ENCODE measurements at regions not wholly inside any gene's neighbourhood (a gene's known extent, or its start where the extent isn't known, plus 50 kb on each side); places are given as distances from the start of the nearest gene placed in this dataset.

- Histone ChIP-seq H3K36me3 (replicated peaks; ENCODE audit: control insufficient read depth, insufficient read depth, low read length) (no peaks in the 10 kb centered on the region), H3K4me3 (ENCODE audit: insufficient read depth, low read depth, low read length) (no peak overlapping the region), H3K27me3 (ENCODE audit: control insufficient read depth, insufficient read depth, low read length) (no peaks in the 10 kb centered on the region)
- DNase-seq, result no peak
These were observed 211.6 kb upstream of the MMADHC start for GRCh38 chr2:149799013-149799705.

DNA sequence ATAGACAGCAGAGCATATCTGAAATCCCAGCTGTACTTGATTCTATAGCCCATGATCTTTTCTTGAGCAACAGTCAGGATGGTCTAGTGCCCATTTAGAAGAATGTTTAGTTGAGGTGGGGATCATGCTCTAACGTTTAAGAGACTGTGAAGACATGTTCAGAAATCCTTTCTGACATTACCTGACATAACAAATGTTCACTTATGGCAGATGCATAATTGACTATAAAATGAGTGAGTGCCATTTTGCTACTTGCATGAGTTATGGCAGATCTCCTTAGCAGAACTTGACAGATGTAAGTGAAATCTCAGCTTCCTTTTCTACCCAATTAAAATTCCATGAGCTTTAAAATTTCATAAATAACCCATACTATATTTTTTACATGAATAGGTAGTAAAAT is 209.5 kb upstream of the MMADHC start:
- H3K36me3 ChIP-seq (replicated peaks; ENCODE audit: control insufficient read depth, insufficient read depth, low read length), result no peaks in the 10 kb centered on the region
- no peak overlapping the region for H3K4me3 ChIP-seq (ENCODE audit: insufficient read depth, low read depth, low read length)
- DNase-seq, result no peak
- no peaks in the 10 kb centered on the region for H3K27me3 ChIP-seq (ENCODE audit: control insufficient read depth, insufficient read depth, low read length)

- Histone ChIP-seq H3K27me3 (ENCODE audit: control insufficient read depth, insufficient read depth, low read length) (no peaks in the 10 kb centered on the region), H3K4me3 (ENCODE audit: insufficient read depth, low read depth, low read length) (no peak overlapping the region), H3K36me3 (replicated peaks; ENCODE audit: control insufficient read depth, insufficient read depth, low read length) (no peaks in the 10 kb centered on the region)
- DNase-seq, result no peak
These were observed 202.0 kb upstream of the MMADHC start for GRCh38 chr2:149789549-149789948.

DNA sequence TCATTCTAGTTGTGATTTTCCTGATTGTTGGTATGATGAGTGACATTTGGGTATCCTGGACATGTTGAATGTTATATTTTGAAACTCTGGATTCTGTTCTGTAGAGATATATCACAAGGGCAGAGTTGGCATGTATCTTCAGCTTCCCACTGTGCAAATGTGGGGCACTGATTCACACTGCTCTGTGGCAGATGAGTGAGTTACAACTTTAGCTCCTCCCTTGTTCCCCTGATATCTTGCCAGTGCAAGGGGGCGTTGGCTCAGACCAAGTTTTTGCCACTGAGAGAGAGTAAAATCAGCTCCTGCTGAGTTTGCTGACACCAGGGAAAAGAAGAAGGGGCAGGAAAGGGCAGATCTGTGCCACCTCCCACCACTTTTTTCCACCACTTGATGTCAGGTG is 199.6 kb upstream of the MMADHC start:
- Histone ChIP-seq H3K36me3 (replicated peaks; ENCODE audit: control insufficient read depth, insufficient read depth, low read length) (no peaks in the 10 kb centered on the region), H3K4me3 (ENCODE audit: insufficient read depth, low read depth, low read length) (no peak overlapping the region), H3K27me3 (ENCODE audit: control insufficient read depth, insufficient read depth, low read length) (no peaks in the 10 kb centered on the region)
- no peak for DNase-seq

GRCh38 chr2:149783284-149783683 is 195.7 kb upstream of the MMADHC start:
- DNase-seq, result no peak
- Histone ChIP-seq H3K27me3 (ENCODE audit: control insufficient read depth, insufficient read depth, low read length) (no peaks in the 10 kb centered on the region), H3K36me3 (replicated peaks; ENCODE audit: control insufficient read depth, insufficient read depth, low read length) (no peaks in the 10 kb centered on the region), H3K4me3 (ENCODE audit: insufficient read depth, low read depth, low read length) (no peak overlapping the region)

- Histone ChIP-seq H3K36me3 (replicated peaks; ENCODE audit: control insufficient read depth, insufficient read depth, low read length) (no peaks in the 10 kb centered on the region), H3K4me3 (ENCODE audit: insufficient read depth, low read depth, low read length) (no peak overlapping the region), H3K27me3 (ENCODE audit: control insufficient read depth, insufficient read depth, low read length) (no peaks in the 10 kb centered on the region)
- DNase-seq, result no peak
These were observed 195.0 kb upstream of the MMADHC start for GRCh38 chr2:149782572-149782971.

- H3K27me3 ChIP-seq (ENCODE audit: control insufficient read depth, insufficient read depth, low read length), result no peaks in the 10 kb centered on the region
- H3K4me3 ChIP-seq (ENCODE audit: insufficient read depth, low read depth, low read length), result no peak overlapping the region
- H3K36me3 ChIP-seq (replicated peaks; ENCODE audit: control insufficient read depth, insufficient read depth, low read length), result no peaks in the 10 kb centered on the region
- DNase-seq, result no peak
These were observed 193.8 kb upstream of the MMADHC start for GRCh38 chr2:149781263-149781808.

GRCh38 chr2:149773006-149773405 is 185.4 kb upstream of the MMADHC start:
- Histone ChIP-seq H3K36me3 (replicated peaks; ENCODE audit: control insufficient read depth, insufficient read depth, low read length) (no peaks in the 10 kb centered on the region), H3K4me3 (ENCODE audit: insufficient read depth, low read depth, low read length) (no peak overlapping the region), H3K27me3 (ENCODE audit: control insufficient read depth, insufficient read depth, low read length) (no peaks in the 10 kb centered on the region)
- DNase-seq, result no peak

GRCh38 chr2:149768320-149768799 is 180.8 kb upstream of the MMADHC start:
- DNase-seq, result no peak
- Histone ChIP-seq H3K36me3 (replicated peaks; ENCODE audit: control insufficient read depth, insufficient read depth, low read length) (no peaks in the 10 kb centered on the region), H3K27me3 (ENCODE audit: control insufficient read depth, insufficient read depth, low read length) (no peaks in the 10 kb centered on the region)

DNA sequence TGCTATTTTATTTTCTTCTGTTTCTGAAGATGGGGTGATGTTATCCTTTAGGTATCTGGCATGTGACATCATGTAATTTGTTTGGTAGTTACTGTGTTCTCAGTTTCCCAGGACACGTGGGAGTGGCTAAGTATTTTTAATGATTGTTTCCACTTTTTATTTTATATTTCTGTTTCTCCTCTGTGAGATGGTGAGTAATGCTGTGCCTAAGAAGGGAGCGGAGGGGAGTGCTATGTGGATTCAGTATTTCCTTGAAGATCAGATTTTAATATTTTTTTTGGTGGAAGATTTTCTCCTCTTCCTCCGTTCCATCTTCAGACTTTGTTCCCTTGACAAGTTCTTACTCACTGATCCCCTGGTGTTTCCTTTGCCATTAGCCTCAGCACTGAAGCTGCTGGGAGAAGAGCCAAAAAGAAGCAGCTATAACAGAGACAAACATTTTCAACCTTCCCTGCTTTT is 180.0 kb upstream of the MMADHC start:
- no peaks in the 10 kb centered on the region for H3K27me3 ChIP-seq (ENCODE audit: control insufficient read depth, insufficient read depth, low read length)
- no peaks in the 10 kb centered on the region for H3K36me3 ChIP-seq (replicated peaks; ENCODE audit: control insufficient read depth, insufficient read depth, low read length)
- no peak for DNase-seq
- no peak overlapping the region for H3K4me3 ChIP-seq (ENCODE audit: insufficient read depth, low read depth, low read length)

More at GRCh38 chr2:149768320-149768799, 180.8 kb upstream of the MMADHC start:
- H3K4me3 ChIP-seq (ENCODE audit: insufficient read depth, low read depth, low read length), result no peak overlapping the region

DNA sequence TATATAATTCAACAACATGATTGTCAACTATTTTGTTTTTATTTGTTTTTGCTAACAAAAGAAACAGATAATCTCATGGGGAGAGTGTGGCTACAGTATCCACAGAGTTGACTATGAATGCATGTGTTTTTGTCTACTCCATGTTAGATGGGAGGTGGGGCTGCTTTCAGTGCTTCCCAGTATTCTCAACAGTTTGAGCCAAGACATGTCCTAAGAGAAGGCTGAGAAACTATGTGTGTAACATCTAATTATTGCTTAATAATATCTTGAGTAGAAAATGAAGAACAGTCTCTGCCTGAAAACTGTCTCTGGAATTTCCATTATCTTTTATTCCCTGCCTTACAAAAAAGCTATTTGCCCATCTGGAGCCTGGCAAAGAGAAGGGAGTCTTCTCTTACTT is 178.8 kb upstream of the MMADHC start:
- no peak overlapping the region for H3K4me3 ChIP-seq (ENCODE audit: insufficient read depth, low read depth, low read length)
- no peaks in the 10 kb centered on the region for H3K36me3 ChIP-seq (replicated peaks; ENCODE audit: control insufficient read depth, insufficient read depth, low read length)
- no peaks in the 10 kb centered on the region for H3K27me3 ChIP-seq (ENCODE audit: control insufficient read depth, insufficient read depth, low read length)
- no peak for DNase-seq

DNA sequence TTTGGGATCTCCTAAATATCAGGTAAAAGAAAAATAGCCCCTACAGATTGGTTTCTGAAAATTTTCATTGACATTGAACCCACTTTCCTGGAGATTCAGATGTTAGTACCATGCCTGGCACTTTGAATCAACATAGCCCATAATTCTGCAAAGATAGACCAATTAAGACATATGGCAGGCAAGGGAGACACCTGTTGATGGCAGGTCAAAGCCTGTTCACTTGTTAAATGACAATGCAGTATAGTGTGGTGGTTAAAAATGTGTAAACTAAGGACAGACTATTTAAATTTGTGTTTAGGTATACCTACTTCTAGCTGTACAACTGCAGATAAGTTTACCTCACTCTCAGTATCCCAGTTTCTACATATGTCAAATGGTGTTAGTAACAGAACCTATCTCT is 178.1 kb upstream of the MMADHC start:
- Histone ChIP-seq H3K27me3 (ENCODE audit: control insufficient read depth, insufficient read depth, low read length) (no peaks in the 10 kb centered on the region), H3K36me3 (replicated peaks; ENCODE audit: control insufficient read depth, insufficient read depth, low read length) (no peaks in the 10 kb centered on the region), H3K4me3 (ENCODE audit: insufficient read depth, low read depth, low read length) (no peak overlapping the region)
- DNase-seq, result no peak

DNA sequence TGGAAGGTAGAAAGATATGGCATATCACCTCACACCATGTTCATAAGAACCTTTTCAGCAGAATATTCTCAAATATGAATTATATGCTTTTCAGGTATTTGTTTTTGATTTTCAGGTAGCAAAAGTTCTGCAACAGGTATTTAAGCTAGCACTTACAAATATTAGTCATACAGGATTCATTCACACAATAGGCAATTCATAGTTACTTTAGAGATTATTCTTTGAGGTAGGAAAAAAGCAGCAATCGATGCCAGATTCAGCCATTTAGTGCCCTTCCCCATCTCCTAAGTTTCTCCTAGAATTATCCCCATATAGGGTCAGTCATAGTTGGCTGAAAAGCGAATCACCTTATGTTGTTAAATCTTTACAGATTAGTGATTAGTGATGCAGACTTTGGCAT is 177.4 kb upstream of the MMADHC start:
- DNase-seq, result no peak
- Histone ChIP-seq H3K36me3 (replicated peaks; ENCODE audit: control insufficient read depth, insufficient read depth, low read length) (no peaks in the 10 kb centered on the region), H3K4me3 (ENCODE audit: insufficient read depth, low read depth, low read length) (no peak overlapping the region), H3K27me3 (ENCODE audit: control insufficient read depth, insufficient read depth, low read length) (no peaks in the 10 kb centered on the region)

DNA sequence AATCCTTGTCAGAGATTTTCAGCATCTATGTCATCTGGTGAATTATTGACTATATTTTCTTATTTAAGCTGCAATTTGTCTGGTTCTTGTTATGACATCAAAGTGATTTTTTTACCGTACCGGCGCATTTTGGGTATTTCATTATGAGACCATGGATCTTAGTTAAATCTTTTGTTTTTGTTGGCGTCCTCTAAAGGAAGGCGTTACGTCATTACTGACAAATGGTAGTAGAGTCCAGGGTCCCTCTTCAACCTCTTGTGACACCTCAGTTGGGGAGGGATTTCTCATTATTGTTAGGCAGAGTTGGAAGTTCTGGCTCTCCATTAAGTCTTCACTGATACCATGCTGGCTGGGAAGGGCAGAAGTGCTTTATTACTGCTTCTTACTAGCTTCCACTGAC is 175.8 kb upstream of the MMADHC start:
- DNase-seq, result no peak
- H3K36me3 ChIP-seq (replicated peaks; ENCODE audit: control insufficient read depth, insufficient read depth, low read length), result no peaks in the 10 kb centered on the region

DNA sequence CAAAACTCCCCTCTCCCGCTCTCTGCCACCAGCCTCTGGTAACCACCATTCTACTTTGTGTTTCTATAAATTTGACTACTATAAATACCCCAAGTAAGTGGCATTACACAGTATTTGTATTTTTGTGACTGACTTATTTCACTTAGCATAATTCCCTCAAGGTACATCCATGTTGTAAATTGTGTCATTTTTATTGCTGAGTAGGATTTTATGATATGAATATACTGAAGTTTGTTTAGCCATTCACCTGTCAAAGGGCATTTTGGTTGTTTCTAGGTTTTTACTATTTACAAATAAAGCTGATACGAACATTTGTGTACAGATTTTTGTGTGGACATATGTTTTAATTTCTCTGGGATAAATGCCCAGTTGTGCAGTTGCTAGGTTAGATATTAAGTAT is 174.0 kb upstream of the MMADHC start:
- DNase-seq, result no peak
- H3K27me3 ChIP-seq (ENCODE audit: control insufficient read depth, insufficient read depth, low read length), result no peaks in the 10 kb centered on the region

More for the DNA sequence above, 175.8 kb upstream of the MMADHC start:
- H3K4me3 ChIP-seq (ENCODE audit: insufficient read depth, low read depth, low read length), result no peak overlapping the region
- H3K27me3 ChIP-seq (ENCODE audit: control insufficient read depth, insufficient read depth, low read length), result no peaks in the 10 kb centered on the region

More for the DNA sequence above, 174.0 kb upstream of the MMADHC start:
- Histone ChIP-seq H3K36me3 (replicated peaks; ENCODE audit: control insufficient read depth, insufficient read depth, low read length) (no peaks in the 10 kb centered on the region), H3K4me3 (ENCODE audit: insufficient read depth, low read depth, low read length) (no peak overlapping the region)
